Heart right ventricle (tissue), 16 donors: ENCODE measurements at regions not wholly inside any gene's neighbourhood (a gene's known extent, or its start where the extent isn't known, plus 50 kb on each side); places are given as distances from the start of the nearest gene placed in this dataset.

Experiments used
- ATAC-seq, 8 donors: fragments of 200-7000 bp; cut with Tn5 transposase; one replicate each; pipeline ENCODE4 v1.9.1; 2020; ENCODE audit warnings: mild to moderate bottlenecking in 8 of 8, moderate library complexity in 8 of 8, moderate number of reproducible peaks in 1 of 8
- DNase-seq, 2 donors: peaks; one replicate each; pipeline ENCODE4 v3.0.0-alpha.2; 2020
- H3K27ac ChIP-seq, 10 donors: fragments of 200-600 bp; sonication (generic) in 2 of 10; one replicate each; pipeline versions ENCODE4 v1.5.0 to v1.8.0; 2020 to 2022; ENCODE audit warnings: mild to moderate bottlenecking in 3 of 10
- H3K27me3 ChIP-seq, 7 donors: fragments of 200-600 bp; one replicate each; pipeline ENCODE4 v1.8.0; 2021 to 2022; ENCODE audit warnings: mild to moderate bottlenecking in 2 of 7
- H3K36me3 ChIP-seq, 9 donors: fragments of 200-600 bp; sonication (generic) in 1 of 9; one replicate each; pipeline versions ENCODE4 v1.5.0 to v1.8.0; 2020 to 2022; ENCODE audit warnings: mild to moderate bottlenecking in 2 of 9
- H3K4me1 ChIP-seq, 9 donors: fragments of 200-600 bp; sonication (generic) in 1 of 9; one replicate each; pipeline versions ENCODE4 v1.5.0 to v1.8.0; 2020 to 2022; ENCODE audit warnings: mild to moderate bottlenecking in 4 of 9
- H3K4me3 ChIP-seq, 10 donors: fragments of 200-600 bp; sonication (generic) in 2 of 10; one replicate each; pipeline versions ENCODE4 v1.5.0 to v1.8.0; 2020 to 2022; ENCODE audit warnings: mild to moderate bottlenecking in 7 of 10, moderate library complexity in 2 of 10
- H3K9me3 ChIP-seq, 11 donors: fragments of 200-600 bp in 10 of 11; sonication (generic) in 2 of 11; one replicate each; pipeline versions ENCODE4 v1.5.0 to v1.8.0; 2013 to 2022; ENCODE audit warnings: mild to moderate bottlenecking in 2 of 11, control low read depth in 1 of 11, moderate library complexity in 1 of 11
- WGBS, 2 donors: extraction: QIAGEN DNeasy Blood & Tissue Kit; methylation state at CpG; one replicate each; pipeline ENCODE4 v1.1.7; 2013; ENCODE audit warnings: inconsistent platforms in 1 of 2; 5-methylcytosine and 5-hydroxymethylcytosine counted together
- intact Hi-C, 10 donors: fragments of 100-400 bp; cut with DNase I; formaldehyde crosslinking; loops; one replicate each; pipeline versions ENCODE4 v1.11.1 to v1.14.2; 2022
- TF ChIP-seq, protein P1 (sequence below), 9 donors: fragments of 200-600 bp; sonication (generic) in 2 of 9; IDR thresholded peaks; one replicate each; pipeline versions ENCODE4 v1.5.0 to v1.8.0; 2021 to 2022; ENCODE audit warnings: antibody characterized with exemption in 9 of 9, mild to moderate bottlenecking in 5 of 9, moderate library complexity in 1 of 9
- donor health status: Arrhythmogenic right ventricular cardiomyopathy.
- donor health status: ischemic (EF 13 %, LVEDD 7.1; RV severe dilation, severe dysfunction).
- donor health status: healthy with polysubstance abuse.
- donor health status: DM: no; HTN: yes; CAD: no.
- donor health status: DM: no; HTN: no; CAD: no.
- donor health status: ischemic (EF 25% LVEDD 6.9; RV normal size, moderate dysfunction).
- donor health status: ischemic (EF 25% LVEDD 5.7; RV mildly dilated, moderate dysfunction).
- donor health status: healthy.
- donor health status: DM: yes; HTN: yes; CAD: no.
- donor health status: Ischemic cardiomyopathy.
- donor health status: ischemic (EF 35%, LVEDD 5.7; RV mildly dilated, moderate dysfunction).
- donor health status: nonischemic (EF 11% LVEDD 7.7; RV severe dilation, severe dysfunction).
- donor health status: DM: yes; HTN: yes; CAD: no.
- donor health status: PGD.
- donor health status: ischemic (EF 29% LVEDD 5.4; RV normal size, mild dysfunction).
- donor health status: nonischemic (EF 23%, LVEDD 6.1; RV moderate dilation, normal function).

GRCh38 chr18:1906421-1906820 lies 664.9 kb downstream of the METTL4 start:
- no peak for DNase-seq
- H3K4me1 ChIP-seq, result no peaks in the 10 kb centered on the region
- no peak for ATAC-seq
- no peak overlapping the region for H3K27ac ChIP-seq
- peaks cover 0 to 16% (median 7%) of the 10 kb centered on the region in 11 donors for H3K9me3 ChIP-seq
- intact Hi-C loops, result loop anchor here in 1 of 10 donors (2.0 kb wide), 1 partner anchor 32 kb away; no protein-coding TSS in a partner anchor
- no peaks in the 10 kb centered on the region for H3K36me3 ChIP-seq
- H3K27me3 ChIP-seq, result no peaks in the 10 kb centered on the region
- 88 to 93% methylated on average over 1 of the region's 1 CpG for WGBS, 2 donors
- TF ChIP-seq, protein P1, sequence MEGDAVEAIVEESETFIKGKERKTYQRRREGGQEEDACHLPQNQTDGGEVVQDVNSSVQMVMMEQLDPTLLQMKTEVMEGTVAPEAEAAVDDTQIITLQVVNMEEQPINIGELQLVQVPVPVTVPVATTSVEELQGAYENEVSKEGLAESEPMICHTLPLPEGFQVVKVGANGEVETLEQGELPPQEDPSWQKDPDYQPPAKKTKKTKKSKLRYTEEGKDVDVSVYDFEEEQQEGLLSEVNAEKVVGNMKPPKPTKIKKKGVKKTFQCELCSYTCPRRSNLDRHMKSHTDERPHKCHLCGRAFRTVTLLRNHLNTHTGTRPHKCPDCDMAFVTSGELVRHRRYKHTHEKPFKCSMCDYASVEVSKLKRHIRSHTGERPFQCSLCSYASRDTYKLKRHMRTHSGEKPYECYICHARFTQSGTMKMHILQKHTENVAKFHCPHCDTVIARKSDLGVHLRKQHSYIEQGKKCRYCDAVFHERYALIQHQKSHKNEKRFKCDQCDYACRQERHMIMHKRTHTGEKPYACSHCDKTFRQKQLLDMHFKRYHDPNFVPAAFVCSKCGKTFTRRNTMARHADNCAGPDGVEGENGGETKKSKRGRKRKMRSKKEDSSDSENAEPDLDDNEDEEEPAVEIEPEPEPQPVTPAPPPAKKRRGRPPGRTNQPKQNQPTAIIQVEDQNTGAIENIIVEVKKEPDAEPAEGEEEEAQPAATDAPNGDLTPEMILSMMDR (IDR thresholded peaks at IDR 0.05), result no peak
- no peak overlapping the region for H3K4me3 ChIP-seq

- H3K27ac ChIP-seq, result no peak overlapping the region
- 74 to 75% methylated on average over 3 of the region's 3 CpGs for WGBS, 2 donors
- no peak for ATAC-seq
- no peaks in the 10 kb centered on the region for H3K27me3 ChIP-seq
- no peaks in the 10 kb centered on the region for H3K4me1 ChIP-seq
- no peak for DNase-seq
- no peaks in the 10 kb centered on the region for H3K36me3 ChIP-seq
- intact Hi-C loops, result loop anchor here in 1 of 10 donors (2.0 kb wide), 1 partner anchor 33 kb away; no protein-coding TSS in a partner anchor
- TF ChIP-seq, protein P1 (IDR thresholded peaks at IDR 0.05), result no peak
- H3K4me3 ChIP-seq, result no peak overlapping the region
- H3K9me3 ChIP-seq, result peaks cover 0 to 23% (median 7%) of the 10 kb centered on the region in 11 donors
Observed at GRCh38 chr18:1907470-1908206, 663.7 kb downstream of the METTL4 start.

- DNase-seq (no peak), ATAC-seq (no peak)
- Histone ChIP-seq H3K27me3 (no peaks in the 10 kb centered on the region), H3K4me1 (no peaks in the 10 kb centered on the region), H3K9me3 (peaks cover 0 to 52% (median 20%) of the 10 kb centered on the region in 11 donors), H3K36me3 (no peaks in the 10 kb centered on the region), H3K27ac (no peak overlapping the region), H3K4me3 (no peak overlapping the region)
- intact Hi-C loops, result no loop called here
- TF ChIP-seq, protein P1 (IDR thresholded peaks at IDR 0.05), result no peak
Observed at GRCh38 chr18:1914489-1914888, 656.8 kb downstream of the METTL4 start.

GRCh38 chr18:1916869-1917523 lies 654.3 kb downstream of the METTL4 start:
- H3K4me3 ChIP-seq, result no peak overlapping the region
- ATAC-seq, result no peak
- WGBS, 2 donors, result 85 to 92% methylated on average over 2 of the region's 2 CpGs
- no peaks in the 10 kb centered on the region for H3K27me3 ChIP-seq
- peaks cover 0 to 32% (median 19%) of the 10 kb centered on the region in 11 donors for H3K9me3 ChIP-seq
- DNase-seq, result no peak
- intact Hi-C loops, result no loop called here
- H3K27ac ChIP-seq, result no peak overlapping the region
- TF ChIP-seq, protein P1 (IDR thresholded peaks at IDR 0.05), result no peak
- H3K4me1 ChIP-seq, result no peaks in the 10 kb centered on the region
- no peaks in the 10 kb centered on the region for H3K36me3 ChIP-seq
